ENCODE measurements at regions not wholly inside any gene's neighbourhood (a gene's known extent, or its start where the extent isn't known, plus 50 kb on each side); places are given as distances from the start of the nearest gene placed in this dataset.

DNA sequence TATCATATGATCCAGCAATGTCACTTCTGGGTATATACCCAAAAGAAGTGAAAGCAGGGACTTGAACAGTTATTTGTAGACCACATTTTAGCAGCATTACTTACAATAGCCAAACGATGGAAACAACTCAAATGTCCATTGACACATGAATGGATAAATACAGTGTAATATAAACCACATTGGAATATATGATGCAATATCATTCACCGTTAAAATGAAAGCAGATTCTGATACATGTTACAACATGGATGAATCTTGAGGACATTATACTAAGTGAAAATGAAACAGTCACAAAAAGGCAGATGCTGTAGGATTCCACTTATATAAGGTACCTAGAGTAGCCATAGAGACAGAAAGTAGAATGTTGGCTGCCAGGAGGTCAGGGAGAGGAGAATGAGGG, 130.5 kb upstream of the SMAD1 start:
- TF ChIP-seq, protein P1, sequence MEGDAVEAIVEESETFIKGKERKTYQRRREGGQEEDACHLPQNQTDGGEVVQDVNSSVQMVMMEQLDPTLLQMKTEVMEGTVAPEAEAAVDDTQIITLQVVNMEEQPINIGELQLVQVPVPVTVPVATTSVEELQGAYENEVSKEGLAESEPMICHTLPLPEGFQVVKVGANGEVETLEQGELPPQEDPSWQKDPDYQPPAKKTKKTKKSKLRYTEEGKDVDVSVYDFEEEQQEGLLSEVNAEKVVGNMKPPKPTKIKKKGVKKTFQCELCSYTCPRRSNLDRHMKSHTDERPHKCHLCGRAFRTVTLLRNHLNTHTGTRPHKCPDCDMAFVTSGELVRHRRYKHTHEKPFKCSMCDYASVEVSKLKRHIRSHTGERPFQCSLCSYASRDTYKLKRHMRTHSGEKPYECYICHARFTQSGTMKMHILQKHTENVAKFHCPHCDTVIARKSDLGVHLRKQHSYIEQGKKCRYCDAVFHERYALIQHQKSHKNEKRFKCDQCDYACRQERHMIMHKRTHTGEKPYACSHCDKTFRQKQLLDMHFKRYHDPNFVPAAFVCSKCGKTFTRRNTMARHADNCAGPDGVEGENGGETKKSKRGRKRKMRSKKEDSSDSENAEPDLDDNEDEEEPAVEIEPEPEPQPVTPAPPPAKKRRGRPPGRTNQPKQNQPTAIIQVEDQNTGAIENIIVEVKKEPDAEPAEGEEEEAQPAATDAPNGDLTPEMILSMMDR (IDR thresholded peaks at IDR 0.05): no peak
- no peak for TF ChIP-seq POLR2A (IDR thresholded peaks at IDR 0.05)

Measured in body of pancreas (tissue), 4 donors.